ENCODE measurements at regions not wholly inside any gene's neighbourhood (a gene's known extent, or its start where the extent isn't known, plus 50 kb on each side); places are given as distances from the start of the nearest gene placed in this dataset.

- H3K4me2 ChIP-seq (ENCODE audit: low read length): no peak overlapping the region
- no peaks in the 10 kb centered on the region for H3K79me2 ChIP-seq (ENCODE audit: low read length)
- no peak overlapping the region for H3K9ac ChIP-seq (ENCODE audit: low read length)
- ChIA-PET POLR2A (ENCODE audit: unreplicated experiment) (no interaction called here), CTCF (no interaction called here)
- H2AFZ ChIP-seq (ENCODE audit: low read length): no peak overlapping the region
- H4K20me1 ChIP-seq (ENCODE audit: low read length): no peaks in the 10 kb centered on the region
- H3K4me1 ChIP-seq (ENCODE audit: insufficient read depth, low read length): no peaks in the 10 kb centered on the region
- no peaks in the 10 kb centered on the region for H3K27me3 ChIP-seq (ENCODE audit: low read length)
- H3K9me3 ChIP-seq (ENCODE audit: low read length): no peaks in the 10 kb centered on the region
- no peaks in the 10 kb centered on the region for H3K36me3 ChIP-seq (ENCODE audit: low read depth, low read length)
- no peaks in the 10 kb centered on the region for H3K9me2 ChIP-seq (replicated peaks; ENCODE audit: low read length)
- no peak overlapping the region for H3K27ac ChIP-seq (ENCODE audit: low read length)
- no peak for ATAC-seq
- no TSS peak for BruUV-seq (replicated peaks)
- peak; percentile 46 for DNase-seq
- intact Hi-C loops (cut with micrococcal nuclease): no loop called here
- no peaks in the 10 kb centered on the region for H3F3A ChIP-seq (ENCODE audit: low read length, unreplicated experiment)
- no peak overlapping the region for H3K4me3 ChIP-seq (ENCODE audit: low read length)
- TF ChIP-seq EZH2 (IDR thresholded peaks at IDR 0.05; ENCODE audit: low read length, unreplicated experiment) (no peak), CTCF (conservative IDR thresholded peaks at IDR 0.05; ENCODE audit: low read depth, low read length) (no peak), EZH2phosphoT487 (IDR thresholded peaks at IDR 0.05; ENCODE audit: borderline replicate concordance, low read length) (no peak)
Observed at GRCh38 chr16:80085606-80086005, 455.2 kb upstream of the DYNLRB2 start.

GRCh38 chr16:80084614-80085013 lies 456.2 kb upstream of the DYNLRB2 start:
- DNase-seq: peak; percentile 26
- Histone ChIP-seq H2AFZ (ENCODE audit: low read length) (no peak overlapping the region), H3K9me3 (ENCODE audit: low read length) (no peaks in the 10 kb centered on the region), H3K79me2 (ENCODE audit: low read length) (no peaks in the 10 kb centered on the region), H3K27me3 (ENCODE audit: low read length) (no peaks in the 10 kb centered on the region), H3K27ac (ENCODE audit: low read length) (no peak overlapping the region), H3K9ac (ENCODE audit: low read length) (no peak overlapping the region), H3K4me3 (ENCODE audit: low read length) (no peak overlapping the region), H3K4me2 (ENCODE audit: low read length) (no peak overlapping the region), H3K4me1 (ENCODE audit: insufficient read depth, low read length) (no peaks in the 10 kb centered on the region), H3K9me2 (replicated peaks; ENCODE audit: low read length) (no peaks in the 10 kb centered on the region), H3K36me3 (ENCODE audit: low read depth, low read length) (no peaks in the 10 kb centered on the region), H3F3A (ENCODE audit: low read length, unreplicated experiment) (no peaks in the 10 kb centered on the region), H4K20me1 (ENCODE audit: low read length) (no peaks in the 10 kb centered on the region)
- BruUV-seq (replicated peaks): no TSS peak
- no peak for ATAC-seq
- ChIA-PET POLR2A (ENCODE audit: unreplicated experiment) (no interaction called here), CTCF (no interaction called here)
- intact Hi-C loops (cut with micrococcal nuclease): no loop called here
- TF ChIP-seq EZH2phosphoT487 (IDR thresholded peaks at IDR 0.05; ENCODE audit: borderline replicate concordance, low read length) (no peak), EZH2 (IDR thresholded peaks at IDR 0.05; ENCODE audit: low read length, unreplicated experiment) (no peak), CTCF (conservative IDR thresholded peaks at IDR 0.05; ENCODE audit: low read depth, low read length) (peak; percentile 42; the same call in 1 of the 2 replicates)

DNA sequence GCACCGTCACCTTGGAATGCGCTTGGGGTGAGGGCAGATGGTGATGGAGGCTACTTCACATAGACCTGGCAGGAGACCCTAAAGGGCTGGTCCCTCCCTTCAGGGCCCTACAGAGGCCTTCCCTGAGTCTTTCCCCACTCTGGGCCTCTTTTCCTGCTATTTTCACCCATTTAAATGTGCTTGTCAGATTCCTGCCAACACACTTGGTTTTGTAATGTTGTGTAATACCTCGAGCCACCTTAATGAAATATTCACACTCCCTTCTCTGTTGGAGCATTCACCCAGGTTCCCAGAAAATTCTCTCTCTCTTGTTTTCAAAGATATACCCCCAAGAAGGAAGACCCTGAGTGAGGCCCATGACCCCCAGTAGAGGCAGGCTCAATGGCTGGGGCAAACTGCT lies 456.6 kb upstream of the DYNLRB2 start:
- ATAC-seq (no peak), DNase-seq (no peak)
- CTCF ChIA-PET: no interaction called here
- no peak overlapping the region for H3K9ac ChIP-seq (ENCODE audit: low read length)
- H3K27ac ChIP-seq (ENCODE audit: low read length): no peak overlapping the region
- H3K4me3 ChIP-seq (ENCODE audit: low read length): no peak overlapping the region
- intact Hi-C loops (cut with micrococcal nuclease): no loop called here
- H2AFZ ChIP-seq (ENCODE audit: low read length): no peak overlapping the region
- POLR2A ChIA-PET (ENCODE audit: unreplicated experiment): no interaction called here
- H3K4me2 ChIP-seq (ENCODE audit: low read length): no peak overlapping the region
- H3K4me1 ChIP-seq (ENCODE audit: insufficient read depth, low read length): no peaks in the 10 kb centered on the region
- H3K9me2 ChIP-seq (replicated peaks; ENCODE audit: low read length): no peaks in the 10 kb centered on the region
- no peak for TF ChIP-seq EZH2 (IDR thresholded peaks at IDR 0.05; ENCODE audit: low read length, unreplicated experiment)
- no peaks in the 10 kb centered on the region for H3K79me2 ChIP-seq (ENCODE audit: low read length)
- no TSS peak for BruUV-seq (replicated peaks)
- no peaks in the 10 kb centered on the region for H3K36me3 ChIP-seq (ENCODE audit: low read depth, low read length)
- H3K9me3 ChIP-seq (ENCODE audit: low read length): no peaks in the 10 kb centered on the region
- H4K20me1 ChIP-seq (ENCODE audit: low read length): no peaks in the 10 kb centered on the region
- H3F3A ChIP-seq (ENCODE audit: low read length, unreplicated experiment): no peaks in the 10 kb centered on the region
- H3K27me3 ChIP-seq (ENCODE audit: low read length): no peaks in the 10 kb centered on the region

Measured in PC-3 (cell line).